ENCODE measurements at regions not wholly inside any gene's neighbourhood (a gene's known extent, or its start where the extent isn't known, plus 50 kb on each side); places are given as distances from the start of the nearest gene placed in this dataset.
A peak's percentile ranks its signal among the peaks of the same experiment; 100 is the strongest.

DNA sequence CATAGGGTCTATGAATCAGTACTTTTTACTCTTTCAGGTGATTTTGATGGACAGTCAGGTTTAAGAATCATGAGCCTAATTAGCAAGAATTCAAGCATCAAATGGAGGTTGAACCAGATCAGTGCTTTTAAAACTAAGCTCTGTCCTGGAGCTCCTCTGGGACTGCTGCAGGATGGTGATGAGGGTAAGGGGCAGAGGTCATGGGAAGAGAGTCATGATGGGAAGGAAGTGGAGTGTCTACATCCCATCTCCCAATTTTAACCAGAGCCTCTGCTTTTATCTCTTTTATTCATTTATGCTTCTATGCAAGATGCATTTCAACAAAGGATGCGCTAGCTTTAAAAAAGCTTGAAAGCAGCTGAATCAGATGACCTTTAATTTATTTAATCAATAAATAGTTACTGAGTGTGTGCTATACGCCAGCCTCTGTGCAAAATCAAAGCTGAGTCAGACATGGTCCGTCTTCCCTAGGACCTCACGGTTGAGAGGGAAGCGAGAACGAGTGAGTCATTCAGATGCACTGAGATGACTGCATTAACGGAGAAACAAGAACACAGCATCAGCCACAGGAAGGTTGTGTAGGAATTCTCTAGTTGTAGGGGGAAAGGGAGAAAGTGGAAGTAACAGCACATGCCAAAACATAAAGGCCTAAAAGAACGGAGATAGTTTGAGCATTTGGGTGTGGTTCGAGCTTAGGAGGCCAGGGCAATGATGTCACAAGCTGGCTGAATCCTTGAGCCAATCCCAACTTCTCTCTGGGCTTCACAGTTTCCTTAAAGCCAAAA lies 441.6 kb upstream of the BRINP1 start:
- Histone ChIP-seq H2BK5ac (ENCODE audit: low read depth, low read length, poor library complexity) (no peak overlapping the region), H3K9ac (ENCODE audit: low read length) (no peak overlapping the region), H3K27ac (ENCODE audit: low read depth, low read length) (no peak overlapping the region), H3K36me3 (ENCODE audit: control insufficient read depth in 1 of 2, insufficient read depth in 2 of 2, low read length in 2 of 2) (no peaks in the 10 kb centered on the region), H3K79me1 (ENCODE audit: low read length) (no peaks in the 10 kb centered on the region), H4K8ac (ENCODE audit: low read depth, low read length) (no peak overlapping the region), H2AFZ (ENCODE audit: insufficient read depth, low read length, poor library complexity) (no peak overlapping the region), H3K14ac (ENCODE audit: low read length) (no peak overlapping the region), H4K91ac (ENCODE audit: low read depth, low read length) (no peak overlapping the region), H3K4ac (ENCODE audit: low read depth, low read length) (no peak overlapping the region), H3K79me2 (ENCODE audit: control insufficient read depth, insufficient read depth, low read length, poor library complexity) (no peaks in the 10 kb centered on the region), H3K4me3 (ENCODE audit: low read depth, low read length) (no peak overlapping the region), H3K4me2 (ENCODE audit: low read length) (no peak overlapping the region), H3K4me1 (ENCODE audit: control insufficient read depth in 1 of 2, insufficient read depth in 2 of 2, low read length in 2 of 2) (no peaks in the 10 kb centered on the region), H4K12ac (ENCODE audit: low read depth, low read length) (no peak overlapping the region), H2AK5ac (ENCODE audit: low read length) (no peak overlapping the region), H3K23ac (ENCODE audit: low read length) (no peak overlapping the region), H3K27me3 (ENCODE audit: insufficient read depth, low read length) (no peaks in the 10 kb centered on the region), H2BK120ac (ENCODE audit: insufficient read depth, low read length, poor library complexity) (no peak overlapping the region), H2BK12ac (ENCODE audit: low read length) (no peak overlapping the region), H3K9me3 (ENCODE audit: insufficient read depth, low read depth, low read length) (peaks cover 2% of the 10 kb centered on the region), H3K18ac (ENCODE audit: low read length) (no peak overlapping the region)
- DNase-seq = peak in 1 of 2 donors; percentile 2
- WGBS (ENCODE audit: extremely low coverage, insufficient coverage, insufficient read length) = no CpG with 5 or more reads among the region's 9 CpGs

DNA sequence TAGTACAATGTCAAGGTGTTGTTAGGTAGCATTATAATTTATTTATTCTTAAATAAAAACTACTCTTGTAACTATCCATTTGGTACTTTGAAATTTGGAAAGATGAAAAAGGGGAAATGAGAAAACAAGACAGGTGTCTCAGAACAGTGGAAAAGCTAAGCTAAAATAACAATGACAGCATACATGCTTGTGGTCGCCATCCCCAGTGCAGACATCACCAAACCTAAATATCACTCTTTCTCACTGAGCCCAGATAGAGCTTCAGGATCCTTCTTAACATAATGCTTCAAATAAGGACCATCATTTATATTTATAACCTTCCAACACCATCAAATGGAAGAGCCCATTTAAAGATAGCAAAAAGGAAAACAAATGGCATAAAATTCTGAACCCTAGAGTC lies 434.4 kb upstream of the BRINP1 start:
- H2BK120ac ChIP-seq (ENCODE audit: insufficient read depth, low read length, poor library complexity) = no peak overlapping the region
- H2BK12ac ChIP-seq (ENCODE audit: low read length) = no peak overlapping the region
- H3K4me1 ChIP-seq (ENCODE audit: control insufficient read depth in 1 of 2, insufficient read depth in 2 of 2, low read length in 2 of 2) = no peaks in the 10 kb centered on the region
- H3K9ac ChIP-seq (ENCODE audit: low read length) = no peak overlapping the region
- no peak overlapping the region for H3K14ac ChIP-seq (ENCODE audit: low read length)
- H3K27ac ChIP-seq (ENCODE audit: low read depth, low read length) = no peak overlapping the region
- no peak overlapping the region for H3K4me2 ChIP-seq (ENCODE audit: low read length)
- no peak overlapping the region for H3K4me3 ChIP-seq (ENCODE audit: low read depth, low read length)
- no CpG with 5 or more reads among the region's 1 CpG for WGBS (ENCODE audit: extremely low coverage, insufficient coverage, insufficient read length)
- H4K91ac ChIP-seq (ENCODE audit: low read depth, low read length) = no peak overlapping the region
- no peak overlapping the region for H4K12ac ChIP-seq (ENCODE audit: low read depth, low read length)
- H3K79me1 ChIP-seq (ENCODE audit: low read length) = no peaks in the 10 kb centered on the region
- no peaks in the 10 kb centered on the region for H3K9me3 ChIP-seq (ENCODE audit: insufficient read depth, low read depth, low read length)
- H3K79me2 ChIP-seq (ENCODE audit: control insufficient read depth, insufficient read depth, low read length, poor library complexity) = no peaks in the 10 kb centered on the region
- no peak overlapping the region for H4K8ac ChIP-seq (ENCODE audit: low read depth, low read length)
- H3K23ac ChIP-seq (ENCODE audit: low read length) = no peak overlapping the region
- no peak overlapping the region for H3K4ac ChIP-seq (ENCODE audit: low read depth, low read length)
- no peak for DNase-seq
- H2AFZ ChIP-seq (ENCODE audit: insufficient read depth, low read length, poor library complexity) = no peak overlapping the region
- no peaks in the 10 kb centered on the region for H3K36me3 ChIP-seq (ENCODE audit: control insufficient read depth in 1 of 2, insufficient read depth in 2 of 2, low read length in 2 of 2)
- no peak overlapping the region for H2AK5ac ChIP-seq (ENCODE audit: low read length)
- no peaks in the 10 kb centered on the region for H3K27me3 ChIP-seq (ENCODE audit: insufficient read depth, low read length)
- no peak overlapping the region for H2BK5ac ChIP-seq (ENCODE audit: low read depth, low read length, poor library complexity)
- no peak overlapping the region for H3K18ac ChIP-seq (ENCODE audit: low read length)

DNA sequence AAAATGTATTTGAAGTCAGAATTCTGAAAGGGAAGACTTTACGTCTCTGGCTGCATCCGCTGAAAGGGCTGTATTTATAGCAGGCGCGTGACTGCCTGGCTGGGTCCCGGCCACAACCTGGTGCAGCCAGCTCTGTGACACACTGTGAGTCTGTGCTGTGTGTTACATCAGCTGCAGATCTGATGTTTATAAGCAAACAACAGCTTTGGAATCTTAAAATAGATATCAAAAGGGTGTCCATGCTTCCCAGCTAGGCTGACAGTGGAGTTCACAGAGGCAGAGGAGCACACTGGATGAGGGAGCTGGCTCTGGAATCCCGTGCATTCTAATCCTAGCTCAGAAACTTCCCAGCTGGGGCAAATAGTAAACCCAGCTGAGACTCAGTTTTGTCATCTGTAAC lies 433.4 kb upstream of the BRINP1 start:
- no peak overlapping the region for H2AK5ac ChIP-seq (ENCODE audit: low read length)
- WGBS (ENCODE audit: extremely low coverage, insufficient coverage, insufficient read length) = no CpG with 5 or more reads among the region's 6 CpGs
- H3K27ac ChIP-seq (ENCODE audit: low read depth, low read length) = no peak overlapping the region
- H3K4me2 ChIP-seq (ENCODE audit: low read length) = no peak overlapping the region
- H3K9me3 ChIP-seq (ENCODE audit: insufficient read depth, low read depth, low read length) = no peaks in the 10 kb centered on the region
- no peak overlapping the region for H3K4me3 ChIP-seq (ENCODE audit: low read depth, low read length)
- DNase-seq = no peak
- no peak overlapping the region for H3K9ac ChIP-seq (ENCODE audit: low read length)
- no peaks in the 10 kb centered on the region for H3K27me3 ChIP-seq (ENCODE audit: insufficient read depth, low read length)
- H3K79me2 ChIP-seq (ENCODE audit: control insufficient read depth, insufficient read depth, low read length, poor library complexity) = no peaks in the 10 kb centered on the region
- H2BK120ac ChIP-seq (ENCODE audit: insufficient read depth, low read length, poor library complexity) = no peak overlapping the region
- H3K18ac ChIP-seq (ENCODE audit: low read length) = no peak overlapping the region
- no peak overlapping the region for H2AFZ ChIP-seq (ENCODE audit: insufficient read depth, low read length, poor library complexity)
- H3K14ac ChIP-seq (ENCODE audit: low read length) = no peak overlapping the region
- H3K36me3 ChIP-seq (ENCODE audit: control insufficient read depth in 1 of 2, insufficient read depth in 2 of 2, low read length in 2 of 2) = no peaks in the 10 kb centered on the region
- H4K8ac ChIP-seq (ENCODE audit: low read depth, low read length) = no peak overlapping the region
- H3K79me1 ChIP-seq (ENCODE audit: low read length) = no peaks in the 10 kb centered on the region
- no peak overlapping the region for H2BK12ac ChIP-seq (ENCODE audit: low read length)
- H3K4me1 ChIP-seq (ENCODE audit: control insufficient read depth in 1 of 2, insufficient read depth in 2 of 2, low read length in 2 of 2) = no peaks in the 10 kb centered on the region
- H2BK5ac ChIP-seq (ENCODE audit: low read depth, low read length, poor library complexity) = no peak overlapping the region
- no peak overlapping the region for H3K23ac ChIP-seq (ENCODE audit: low read length)
- H3K4ac ChIP-seq (ENCODE audit: low read depth, low read length) = no peak overlapping the region
- no peak overlapping the region for H4K12ac ChIP-seq (ENCODE audit: low read depth, low read length)
- no peak overlapping the region for H4K91ac ChIP-seq (ENCODE audit: low read depth, low read length)

DNA sequence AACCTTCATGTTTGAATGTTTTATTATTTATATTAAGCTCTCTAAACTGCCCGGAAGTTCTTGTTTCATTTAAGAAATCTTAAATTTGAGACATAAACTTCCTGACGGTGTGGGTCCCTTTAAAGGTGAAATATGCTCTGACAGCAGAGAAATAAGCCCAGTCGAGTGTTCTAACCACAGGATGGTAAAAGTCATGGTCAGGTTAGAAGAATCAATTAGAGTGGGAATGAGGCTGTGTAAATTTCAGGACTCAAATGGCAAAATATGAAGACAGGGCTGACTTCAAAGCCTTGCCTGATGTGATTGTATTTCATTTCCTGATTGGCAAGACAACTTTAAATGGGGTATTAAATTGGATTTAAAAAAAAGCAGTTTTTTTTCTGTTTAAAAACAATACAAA lies 432.9 kb upstream of the BRINP1 start:
- Histone ChIP-seq H3K4me3 (ENCODE audit: low read depth, low read length) (no peak overlapping the region), H2BK5ac (ENCODE audit: low read depth, low read length, poor library complexity) (no peak overlapping the region), H2AFZ (ENCODE audit: insufficient read depth, low read length, poor library complexity) (no peak overlapping the region), H3K36me3 (ENCODE audit: control insufficient read depth in 1 of 2, insufficient read depth in 2 of 2, low read length in 2 of 2) (no peaks in the 10 kb centered on the region), H3K9ac (ENCODE audit: low read length) (no peak overlapping the region), H4K91ac (ENCODE audit: low read depth, low read length) (no peak overlapping the region), H3K27ac (ENCODE audit: low read depth, low read length) (no peak overlapping the region), H4K8ac (ENCODE audit: low read depth, low read length) (no peak overlapping the region), H2AK5ac (ENCODE audit: low read length) (no peak overlapping the region), H2BK12ac (ENCODE audit: low read length) (no peak overlapping the region), H4K12ac (ENCODE audit: low read depth, low read length) (no peak overlapping the region), H3K18ac (ENCODE audit: low read length) (no peak overlapping the region), H3K79me1 (ENCODE audit: low read length) (no peaks in the 10 kb centered on the region), H3K79me2 (ENCODE audit: control insufficient read depth, insufficient read depth, low read length, poor library complexity) (no peaks in the 10 kb centered on the region), H3K4me2 (ENCODE audit: low read length) (no peak overlapping the region), H3K23ac (ENCODE audit: low read length) (no peak overlapping the region), H2BK120ac (ENCODE audit: insufficient read depth, low read length, poor library complexity) (no peak overlapping the region), H3K27me3 (ENCODE audit: insufficient read depth, low read length) (no peaks in the 10 kb centered on the region), H3K4ac (ENCODE audit: low read depth, low read length) (no peak overlapping the region), H3K14ac (ENCODE audit: low read length) (no peak overlapping the region), H3K4me1 (ENCODE audit: control insufficient read depth in 1 of 2, insufficient read depth in 2 of 2, low read length in 2 of 2) (no peaks in the 10 kb centered on the region), H3K9me3 (ENCODE audit: insufficient read depth, low read depth, low read length) (no peaks in the 10 kb centered on the region)
- WGBS (ENCODE audit: extremely low coverage, insufficient coverage, insufficient read length) = no CpG with 5 or more reads among the region's 3 CpGs
- DNase-seq = no peak

All from trophoblast cell (in vitro differentiated cells and primary cell).